Loucy (cell line): ENCODE measurements at regions not wholly inside any gene's neighbourhood (a gene's known extent, or its start where the extent isn't known, plus 50 kb on each side); places are given as distances from the start of the nearest gene placed in this dataset.

Experiments
- H2AFZ ChIP-seq: fragments of 200-600 bp; sonication (generic); 2 replicates; pipeline ENCODE4 v1.6.0; 2016; ENCODE audit warnings: antibody characterized with exemption, mild to moderate bottlenecking, low read length, moderate library complexity
- H3F3A ChIP-seq: fragments of 200-600 bp; 2 replicates; pipeline ENCODE4 v1.6.0; 2016; ENCODE audit warnings: antibody characterized with exemption, low read depth, mild to moderate bottlenecking
- H3K27me3 ChIP-seq: fragments of 200-600 bp; sonication (generic); 2 replicates; pipeline ENCODE4 v1.6.1; 2014; ENCODE audit warnings: low read length, mild to moderate bottlenecking; ENCODE audit not compliant: insufficient read depth, poor library complexity, severe bottlenecking
- H3K36me3 ChIP-seq: fragments of 200-600 bp; sonication (generic); 2 replicates; pipeline ENCODE4 v1.6.1; 2016; ENCODE audit warnings: low read length; ENCODE audit not compliant: insufficient read depth
- H3K4me1 ChIP-seq: fragments of 200-600 bp; sonication (generic); 2 replicates; pipeline ENCODE4 v1.5.1; 2014; ENCODE audit warnings: low read length, mild to moderate bottlenecking; ENCODE audit not compliant: insufficient read depth, poor library complexity, severe bottlenecking
- H3K4me2 ChIP-seq: fragments of 200-600 bp; sonication (generic); 2 replicates; pipeline ENCODE4 v1.6.0; 2014; ENCODE audit warnings: antibody characterized with exemption, low read length, low read depth, mild to moderate bottlenecking; ENCODE audit not compliant: poor library complexity, severe bottlenecking
- H3K4me3 ChIP-seq: fragments of 200-600 bp; sonication (generic); 2 replicates; pipeline ENCODE4 v1.5.1; 2014; ENCODE audit warnings: low read length, mild to moderate bottlenecking, mixed read lengths; ENCODE audit not compliant: poor library complexity, severe bottlenecking
- H3K79me2 ChIP-seq: fragments of 200-600 bp; sonication (generic); 2 replicates; pipeline ENCODE4 v1.6.1; 2014; ENCODE audit warnings: low read length; ENCODE audit not compliant: insufficient read depth
- H3K9ac ChIP-seq: fragments of 200-600 bp; sonication (generic); 2 replicates; pipeline ENCODE4 v1.6.0; 2014; ENCODE audit warnings: mild to moderate bottlenecking, low read depth, low read length, moderate library complexity; ENCODE audit not compliant: poor library complexity, severe bottlenecking
- H3K9me2 ChIP-seq: fragments of 200-600 bp; sonication (generic); replicated peaks from 2 replicates; pipeline ENCODE4 v1.6.1; 2016; ENCODE audit warnings: low read depth, low read length, mixed read lengths
- H3K9me3 ChIP-seq: fragments of 200-600 bp; sonication (generic); 2 replicates; pipeline ENCODE4 v1.6.1; 2014; ENCODE audit warnings: mild to moderate bottlenecking, antibody characterized with exemption, low read length, low read depth; ENCODE audit not compliant: insufficient read depth
- H4K20me1 ChIP-seq: fragments of 200-600 bp; sonication (generic); 2 replicates; pipeline ENCODE4 v1.6.0; 2014; ENCODE audit warnings: antibody characterized with exemption, low read length, mild to moderate bottlenecking; ENCODE audit not compliant: insufficient read depth, poor library complexity, severe bottlenecking
- EZH2phosphoT487 ChIP-seq: fragments of 200-600 bp; IDR thresholded peaks from 2 replicates; pipeline ENCODE4 v1.6.1; 2018; ENCODE audit warnings: antibody characterized with exemption, mild to moderate bottlenecking, moderate library complexity, borderline replicate concordance
- TF ChIP-seq, protein P1 (sequence below): fragments of 200-600 bp; sonication (generic); conservative IDR thresholded peaks from 2 replicates; pipeline ENCODE4 v1.5.1; 2014; ENCODE audit warnings: mild to moderate bottlenecking, antibody characterized with exemption, low read length

DNA sequence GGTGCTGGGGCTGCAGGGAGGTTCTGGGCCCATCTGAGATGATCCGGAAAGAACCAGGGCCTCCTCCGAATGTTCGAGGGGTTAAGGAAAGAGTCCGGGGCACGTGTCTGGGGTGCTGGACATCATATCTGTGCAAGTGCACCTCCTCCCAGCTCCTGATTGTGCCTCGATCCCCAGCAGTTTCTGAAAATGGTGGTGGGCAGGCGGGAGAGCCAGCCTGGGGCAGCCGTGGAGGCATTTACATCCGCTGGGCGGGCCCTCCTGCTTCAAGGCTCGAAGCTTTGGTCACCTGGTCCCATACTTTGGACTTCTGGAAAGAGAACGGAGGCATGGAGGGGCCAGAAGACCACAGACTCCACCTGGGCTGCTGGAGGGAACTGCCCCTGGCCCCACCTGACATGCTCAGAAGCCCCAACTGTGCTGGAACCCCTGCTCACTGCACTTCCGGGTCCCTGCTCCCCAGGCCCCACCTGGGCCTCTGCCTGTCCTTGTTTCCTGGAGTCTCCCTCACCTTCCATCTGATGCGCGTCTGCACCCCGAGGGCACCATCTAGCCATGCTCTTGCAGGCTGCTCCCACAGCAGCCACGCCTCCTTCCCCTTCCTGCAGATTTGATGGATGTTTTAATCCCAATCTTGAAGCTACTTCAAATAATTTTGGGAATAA, 119.2 kb upstream of the HDAC4 start:
- no peak for TF ChIP-seq EZH2phosphoT487
- TF ChIP-seq, protein P1, sequence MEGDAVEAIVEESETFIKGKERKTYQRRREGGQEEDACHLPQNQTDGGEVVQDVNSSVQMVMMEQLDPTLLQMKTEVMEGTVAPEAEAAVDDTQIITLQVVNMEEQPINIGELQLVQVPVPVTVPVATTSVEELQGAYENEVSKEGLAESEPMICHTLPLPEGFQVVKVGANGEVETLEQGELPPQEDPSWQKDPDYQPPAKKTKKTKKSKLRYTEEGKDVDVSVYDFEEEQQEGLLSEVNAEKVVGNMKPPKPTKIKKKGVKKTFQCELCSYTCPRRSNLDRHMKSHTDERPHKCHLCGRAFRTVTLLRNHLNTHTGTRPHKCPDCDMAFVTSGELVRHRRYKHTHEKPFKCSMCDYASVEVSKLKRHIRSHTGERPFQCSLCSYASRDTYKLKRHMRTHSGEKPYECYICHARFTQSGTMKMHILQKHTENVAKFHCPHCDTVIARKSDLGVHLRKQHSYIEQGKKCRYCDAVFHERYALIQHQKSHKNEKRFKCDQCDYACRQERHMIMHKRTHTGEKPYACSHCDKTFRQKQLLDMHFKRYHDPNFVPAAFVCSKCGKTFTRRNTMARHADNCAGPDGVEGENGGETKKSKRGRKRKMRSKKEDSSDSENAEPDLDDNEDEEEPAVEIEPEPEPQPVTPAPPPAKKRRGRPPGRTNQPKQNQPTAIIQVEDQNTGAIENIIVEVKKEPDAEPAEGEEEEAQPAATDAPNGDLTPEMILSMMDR, result no peak
- Histone ChIP-seq H3F3A (no peaks in the 10 kb centered on the region), H3K9ac (no peak overlapping the region), H2AFZ (no peak overlapping the region), H3K36me3 (no peaks in the 10 kb centered on the region), H3K9me3 (peaks cover 11% of the 10 kb centered on the region; the same call in 1 of the 2 replicates), H3K9me2 (no peaks in the 10 kb centered on the region), H4K20me1 (no peaks in the 10 kb centered on the region), H3K4me3 (no peak overlapping the region), H3K4me2 (no peak overlapping the region), H3K79me2 (no peaks in the 10 kb centered on the region), H3K27me3 (no peaks in the 10 kb centered on the region), H3K4me1 (no peaks in the 10 kb centered on the region)

DNA sequence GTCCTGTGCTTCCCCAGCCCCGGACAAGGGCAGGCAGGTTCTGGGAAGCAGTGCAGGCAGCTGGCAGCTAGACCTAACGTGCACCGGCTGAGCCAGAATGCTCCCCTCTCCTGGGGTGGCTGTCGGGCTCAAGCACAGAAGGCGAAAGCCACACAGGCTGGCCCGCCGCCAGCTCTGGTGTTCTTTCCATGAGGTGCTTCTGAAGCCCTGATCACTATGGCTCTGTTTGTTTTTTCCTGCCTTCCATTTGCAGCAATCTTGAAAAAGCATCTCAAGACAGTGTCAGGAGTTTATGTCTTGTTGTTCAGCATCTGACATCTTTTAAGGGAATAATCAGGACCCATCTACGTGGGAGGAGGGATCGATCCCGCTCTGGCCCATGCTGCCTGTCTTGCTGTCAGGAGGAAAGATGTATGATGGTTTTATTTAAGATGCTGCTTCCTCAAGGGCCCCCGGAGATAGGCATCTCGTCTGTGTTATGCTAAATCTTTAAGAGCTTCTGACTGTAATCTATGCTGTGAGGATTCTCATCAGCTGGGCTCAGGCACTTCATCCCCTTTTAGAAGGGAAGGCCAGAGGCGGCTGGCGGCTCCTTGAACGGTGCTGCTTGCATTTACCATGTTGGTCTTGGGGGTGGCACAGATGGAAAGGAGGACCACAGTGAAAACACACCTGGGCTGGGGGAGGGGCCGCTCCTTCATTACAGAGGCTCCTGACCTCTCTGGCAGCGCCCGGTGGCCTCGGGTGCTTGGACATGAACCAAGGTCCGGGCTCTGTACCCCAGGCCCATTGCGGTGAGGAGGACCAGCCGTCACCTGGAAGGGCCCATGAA, 118.5 kb upstream of the HDAC4 start:
- H3K9ac ChIP-seq, result no peak overlapping the region
- no peaks in the 10 kb centered on the region for H3F3A ChIP-seq
- H3K4me3 ChIP-seq, result no peak overlapping the region
- H2AFZ ChIP-seq, result no peak overlapping the region
- no peak for TF ChIP-seq EZH2phosphoT487
- TF ChIP-seq, protein P1, result no peak
- H3K36me3 ChIP-seq, result no peaks in the 10 kb centered on the region
- H3K9me2 ChIP-seq, result no peaks in the 10 kb centered on the region
- H3K4me1 ChIP-seq, result no peaks in the 10 kb centered on the region
- no peaks in the 10 kb centered on the region for H3K27me3 ChIP-seq
- H3K9me3 ChIP-seq, result peaks cover 11% of the 10 kb centered on the region; the same call in 1 of the 2 replicates
- no peak overlapping the region for H3K4me2 ChIP-seq
- no peaks in the 10 kb centered on the region for H4K20me1 ChIP-seq
- no peaks in the 10 kb centered on the region for H3K79me2 ChIP-seq

DNA sequence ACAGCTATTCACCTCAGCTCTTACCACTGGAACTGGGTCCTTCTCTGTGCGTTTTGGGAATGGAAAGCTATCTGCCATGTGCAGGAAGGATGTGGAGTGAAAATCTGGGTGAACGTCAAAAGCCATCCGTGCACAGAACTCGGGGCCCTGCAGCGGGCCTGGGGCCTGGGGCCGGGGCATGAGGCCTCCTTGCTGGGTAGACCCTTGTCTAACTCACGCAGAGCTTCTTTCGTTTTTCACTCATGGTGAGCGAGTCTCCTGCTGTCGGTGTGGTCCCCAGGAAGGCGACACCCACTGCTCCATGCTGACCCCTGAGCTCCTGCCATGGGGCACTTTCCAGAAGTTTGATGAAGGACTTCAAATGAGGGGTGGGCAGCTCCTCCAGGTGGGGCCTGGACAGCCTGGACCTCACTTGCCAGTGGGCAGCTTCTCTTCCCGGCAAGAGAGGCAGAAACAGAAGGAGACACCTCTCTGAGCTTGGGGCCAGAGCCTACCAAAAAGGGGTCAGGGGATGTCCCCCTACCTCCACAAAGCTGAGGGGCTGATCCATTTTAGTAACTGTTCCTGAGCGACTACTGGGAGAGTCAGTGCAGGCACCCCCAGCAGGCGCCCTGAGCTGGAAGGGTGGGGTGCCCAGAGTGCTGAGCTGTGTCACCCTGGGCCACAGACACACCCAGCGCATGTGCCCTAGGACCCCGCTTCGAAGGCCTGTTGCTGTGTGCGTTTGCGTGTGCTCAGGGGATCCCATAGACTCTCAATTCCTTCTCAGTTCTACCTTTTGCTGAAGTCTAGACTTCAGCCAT, 117.7 kb upstream of the HDAC4 start:
- H3K4me3 ChIP-seq, result no peak overlapping the region
- H3K36me3 ChIP-seq, result no peaks in the 10 kb centered on the region
- H3K9me2 ChIP-seq, result no peaks in the 10 kb centered on the region
- no peaks in the 10 kb centered on the region for H3K4me1 ChIP-seq
- TF ChIP-seq EZH2phosphoT487, result no peak
- TF ChIP-seq, protein P1, result no peak
- H3K27me3 ChIP-seq, result no peaks in the 10 kb centered on the region
- peaks cover 11% of the 10 kb centered on the region; the same call in 1 of the 2 replicates for H3K9me3 ChIP-seq
- H3F3A ChIP-seq, result no peaks in the 10 kb centered on the region
- H3K79me2 ChIP-seq, result no peaks in the 10 kb centered on the region
- H4K20me1 ChIP-seq, result no peaks in the 10 kb centered on the region
- H3K9ac ChIP-seq, result no peak overlapping the region
- no peak overlapping the region for H2AFZ ChIP-seq
- H3K4me2 ChIP-seq, result no peak overlapping the region
